Mesodermal cell (in vitro differentiated cells): ENCODE measurements at regions not wholly inside any gene's neighbourhood (a gene's known extent, or its start where the extent isn't known, plus 50 kb on each side); places are given as distances from the start of the nearest gene placed in this dataset.
"Not testable (repeated sequence)": the region's sequence is repeated elsewhere in the genome, so short reads cannot be mapped to it uniquely, and the experiment has no call there.

Experiments used
- H3K27ac ChIP-seq: 2 replicates; pipeline ENCODE4 v1.7.0; 2013; ENCODE audit warnings: mild to moderate bottlenecking, low read depth, low read length, moderate library complexity; ENCODE audit not compliant: severe bottlenecking
- H3K36me3 ChIP-seq: 2 replicates; pipeline ENCODE4 v1.7.1; 2013; ENCODE audit warnings: mild to moderate bottlenecking, low read length, moderate library complexity; ENCODE audit not compliant: control insufficient read depth, insufficient read depth
- H3K4me1 ChIP-seq: one replicate; pipeline ENCODE4 v1.7.1; 2013; ENCODE audit warnings: mild to moderate bottlenecking, low read length; ENCODE audit not compliant: insufficient read depth, control insufficient read depth, poor library complexity, severe bottlenecking
- H3K4me3 ChIP-seq: 2 replicates; pipeline ENCODE4 v1.7.0; 2013; ENCODE audit warnings: low read length, control low read depth, mild to moderate bottlenecking; ENCODE audit not compliant: insufficient read depth, poor library complexity, severe bottlenecking; ENCODE audit errors: extremely low read depth
- H3K9me3 ChIP-seq: 2 replicates; pipeline ENCODE4 v1.7.1; 2013; ENCODE audit warnings: mild to moderate bottlenecking, low read length, moderate library complexity; ENCODE audit not compliant: control insufficient read depth
- WGBS, 2 experiments: methylation state at CpG; one replicate each; pipeline ENCODE4 v1.1.5; 2013; ENCODE audit warnings: missing lambda C conversion rate in 2 of 2; ENCODE audit not compliant: insufficient coverage in 2 of 2; 5-methylcytosine and 5-hydroxymethylcytosine counted together

DNA sequence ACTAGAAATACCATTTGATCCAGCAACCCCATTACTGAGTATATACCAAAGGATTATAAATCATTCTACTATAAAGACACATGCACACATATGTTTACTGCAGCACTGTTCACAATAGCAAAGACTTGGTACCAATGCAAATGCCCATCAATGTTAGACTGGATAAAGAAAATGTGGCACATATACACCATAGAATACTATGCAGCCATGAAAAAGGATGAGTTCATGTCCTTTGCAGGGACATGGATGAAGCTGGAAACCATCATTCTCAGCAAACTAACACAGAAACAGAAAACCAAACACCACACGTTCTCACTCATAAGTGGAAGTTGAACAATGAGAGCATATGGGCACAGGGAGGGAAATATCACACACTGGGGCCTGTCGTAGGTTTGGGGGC, 106.0 kb downstream of the SPATA18 start:
- not testable (repeated sequence) for H3K9me3 ChIP-seq, H3K27ac ChIP-seq, H3K36me3 ChIP-seq, H3K4me3 ChIP-seq, H3K4me1 ChIP-seq
- WGBS, 2 experiments: 100% methylated on average over 1 of the region's 2 CpGs; no CpG with 5 or more reads in 1 of the 2 experiments

DNA sequence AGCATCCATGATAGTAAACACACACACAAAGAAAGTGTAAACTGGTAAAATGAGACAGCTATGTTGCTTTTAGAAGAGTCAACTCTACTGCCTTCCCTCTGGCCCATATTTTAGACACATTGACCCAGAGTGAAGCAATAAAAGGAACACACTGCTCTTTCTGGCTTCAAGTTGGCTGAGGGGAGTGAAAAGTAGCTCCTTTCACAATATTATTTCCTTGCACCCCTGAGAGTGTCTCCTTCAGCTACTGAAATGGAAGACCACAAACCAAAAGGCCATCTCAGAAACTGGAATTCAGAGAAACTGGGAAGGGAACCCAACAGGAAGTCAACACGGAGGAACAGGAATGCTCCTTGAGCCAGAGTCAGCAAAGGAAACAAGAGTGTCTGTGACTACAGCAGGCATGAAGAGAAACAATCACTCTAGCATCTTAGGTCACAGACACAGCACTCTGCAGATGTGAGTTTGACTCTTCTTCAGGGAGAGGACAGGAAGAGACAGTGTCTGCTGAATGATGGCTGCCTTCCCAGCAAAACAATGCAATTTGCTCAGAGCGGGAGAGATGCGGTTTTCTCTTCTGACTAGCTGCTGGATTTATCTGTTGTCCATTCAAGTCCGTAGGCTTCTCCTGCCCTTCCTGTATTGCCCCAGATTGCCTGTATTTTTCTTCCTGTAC, 106.7 kb downstream of the SPATA18 start:
- Histone ChIP-seq H3K9me3 (no peaks in the 10 kb centered on the region), H3K4me3 (no peak overlapping the region), H3K4me1 (no peaks in the 10 kb centered on the region), H3K27ac (no peak overlapping the region), H3K36me3 (no peaks in the 10 kb centered on the region)
- 65 to 75% methylated on average over 4 of the region's 4 CpGs for WGBS, 2 experiments

DNA sequence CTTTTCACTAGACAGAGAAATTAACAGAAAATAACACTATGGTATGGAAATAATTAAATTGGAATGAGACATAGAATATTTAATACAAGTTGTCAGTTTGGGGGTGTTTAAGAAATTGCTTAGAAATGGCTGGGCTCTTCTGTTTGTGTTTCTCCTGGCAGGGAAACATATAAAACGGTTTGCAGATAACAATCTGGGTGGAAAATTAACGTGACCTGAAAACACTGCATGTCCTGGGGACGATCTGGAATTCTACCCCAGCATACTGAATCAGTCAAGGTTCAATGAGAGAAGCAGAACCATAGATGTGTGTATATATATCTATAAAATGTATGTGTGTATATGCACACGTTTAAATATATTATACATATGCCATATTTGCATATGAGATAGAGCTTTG, 109.8 kb downstream of the SPATA18 start:
- Histone ChIP-seq H3K4me3 (no peak overlapping the region), H3K27ac (no peak overlapping the region), H3K9me3 (no peaks in the 10 kb centered on the region), H3K36me3 (no peaks in the 10 kb centered on the region), H3K4me1 (no peaks in the 10 kb centered on the region)
- WGBS, 2 experiments: 94% methylated on average over 2 of the region's 4 CpGs; no CpG with 5 or more reads in 1 of the 2 experiments

DNA sequence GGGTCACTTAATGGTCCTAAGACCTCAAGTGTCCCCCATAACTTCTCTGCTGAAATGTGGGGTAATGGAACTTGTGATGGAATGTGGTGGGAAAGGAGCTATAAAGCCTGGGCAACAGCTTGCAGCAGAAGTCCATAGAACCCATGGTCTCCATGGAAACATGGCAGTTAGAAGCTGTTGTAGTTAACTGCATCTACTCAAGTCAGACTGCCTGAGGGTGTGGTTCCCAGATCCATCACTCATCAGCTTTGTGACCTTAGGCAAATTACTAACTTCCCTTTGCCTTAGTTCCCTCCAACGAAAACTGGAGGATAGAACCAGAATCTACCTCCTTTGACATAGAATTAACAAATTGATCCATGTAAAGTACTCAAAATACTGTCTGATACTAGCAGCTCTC, 113.0 kb downstream of the SPATA18 start:
- H3K4me3 ChIP-seq: no peak overlapping the region
- H3K36me3 ChIP-seq: no peaks in the 10 kb centered on the region
- no CpG with 5 or more reads among the region's 1 CpG for WGBS, 2 experiments
- no peaks in the 10 kb centered on the region for H3K4me1 ChIP-seq
- no peaks in the 10 kb centered on the region for H3K9me3 ChIP-seq
- no peak overlapping the region for H3K27ac ChIP-seq

DNA sequence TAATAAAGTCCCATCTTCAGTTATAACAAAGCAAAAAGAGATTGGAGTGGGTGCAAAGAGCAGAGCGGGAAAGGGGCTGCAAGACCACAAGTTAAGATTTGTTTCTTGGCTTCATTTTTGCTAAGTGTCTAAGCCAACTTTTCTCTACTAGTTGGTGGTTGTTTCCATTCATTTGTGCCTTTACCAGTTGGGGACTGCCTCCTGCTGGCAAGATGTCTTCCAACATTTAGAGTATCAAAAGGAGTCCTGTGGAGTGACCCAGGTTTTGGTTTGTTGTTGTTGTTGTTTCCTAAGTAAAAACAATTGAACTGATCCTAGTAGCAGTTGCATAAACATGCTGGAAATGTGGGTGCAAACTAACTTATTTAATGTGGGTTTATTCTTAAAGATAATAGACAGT, 121.1 kb downstream of the SPATA18 start:
- 83% methylated on average over 1 of the region's 1 CpG; no CpG with 5 or more reads in 1 of the 2 experiments for WGBS, 2 experiments
- Histone ChIP-seq H3K27ac (no peak overlapping the region), H3K36me3 (no peaks in the 10 kb centered on the region), H3K9me3 (no peaks in the 10 kb centered on the region), H3K4me3 (no peak overlapping the region), H3K4me1 (no peaks in the 10 kb centered on the region)

DNA sequence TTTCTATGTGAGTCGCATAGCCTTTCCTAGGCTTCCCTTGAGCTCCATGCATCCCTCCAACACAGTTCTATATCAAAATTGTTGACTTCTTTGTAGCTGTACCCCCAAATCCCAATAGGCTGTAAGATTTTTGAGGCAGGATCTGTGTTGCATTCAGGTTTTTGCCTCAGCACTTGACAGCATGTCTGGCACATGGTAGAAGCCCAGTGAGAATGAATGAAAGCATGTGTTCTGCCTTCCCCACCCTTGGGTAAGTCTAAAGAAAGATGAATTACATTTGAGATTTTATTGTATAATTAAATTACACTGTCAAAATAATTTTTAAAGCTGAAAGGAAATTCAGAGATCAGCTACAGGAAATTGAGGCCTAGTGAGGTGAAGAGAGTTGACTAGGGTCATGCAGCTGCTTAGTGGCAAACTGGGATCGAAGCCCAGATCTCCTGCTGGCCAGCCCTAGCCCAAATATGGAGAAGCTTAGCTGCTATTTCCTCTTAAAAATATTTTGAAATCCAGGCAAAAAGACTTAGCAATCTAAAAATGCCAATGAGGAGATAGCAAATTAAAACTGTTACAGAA, 122.5 kb downstream of the SPATA18 start:
- 100% methylated on average over 2 of the region's 2 CpGs; no CpG with 5 or more reads in 1 of the 2 experiments for WGBS, 2 experiments
- no peak overlapping the region for H3K27ac ChIP-seq
- no peak overlapping the region for H3K4me3 ChIP-seq
- H3K36me3 ChIP-seq: no peaks in the 10 kb centered on the region
- no peaks in the 10 kb centered on the region for H3K4me1 ChIP-seq
- no peaks in the 10 kb centered on the region for H3K9me3 ChIP-seq

DNA sequence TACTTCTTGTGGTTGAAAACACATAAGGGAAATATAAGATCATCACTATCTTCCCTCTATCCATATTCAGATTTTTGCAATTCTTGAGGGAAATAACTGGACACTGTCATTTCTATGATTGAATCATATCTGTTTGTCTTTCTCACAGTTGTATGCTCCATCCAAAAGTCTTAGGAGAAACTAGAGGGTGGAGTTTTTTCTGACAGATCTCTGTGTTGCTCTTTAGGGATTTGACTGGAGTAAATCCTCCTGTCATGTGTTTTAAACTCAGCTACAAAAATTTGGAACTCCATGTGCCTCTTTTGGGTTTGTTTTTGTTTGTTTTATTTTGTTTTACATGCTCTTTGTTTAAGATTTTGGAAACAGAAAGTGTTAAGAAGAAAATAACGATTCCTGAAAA, 136.5 kb downstream of the SPATA18 start:
- Histone ChIP-seq H3K36me3 (no peaks in the 10 kb centered on the region), H3K9me3 (no peaks in the 10 kb centered on the region), H3K4me1 (no peaks in the 10 kb centered on the region), H3K4me3 (no peak overlapping the region), H3K27ac (no peak overlapping the region)
- no CpG with 5 or more reads among the region's 1 CpG for WGBS, 2 experiments

DNA sequence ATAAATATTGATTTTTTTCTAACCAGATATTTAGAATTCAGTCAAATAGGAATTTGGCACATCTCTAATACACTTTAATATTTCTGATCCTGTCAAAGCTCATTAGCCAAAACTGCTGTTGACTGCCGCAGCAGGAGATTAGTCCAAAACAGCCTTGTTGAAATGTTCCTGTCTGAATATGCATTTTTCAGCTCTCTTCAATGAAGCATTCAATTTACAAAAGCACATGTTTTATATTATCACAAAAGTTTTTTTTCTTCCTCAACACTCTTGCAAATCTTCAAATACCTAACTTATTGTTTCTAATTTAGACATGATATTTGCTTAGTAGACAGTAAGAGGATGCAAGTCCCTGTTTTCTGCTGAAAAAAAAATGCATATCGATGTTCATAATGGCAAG, 140.9 kb downstream of the SPATA18 start:
- 88 to 95% methylated on average over 2 of the region's 2 CpGs for WGBS, 2 experiments
- Histone ChIP-seq H3K27ac (no peak overlapping the region), H3K9me3 (no peaks in the 10 kb centered on the region), H3K4me3 (no peak overlapping the region), H3K4me1 (peaks cover 5% of the 10 kb centered on the region), H3K36me3 (no peaks in the 10 kb centered on the region)

DNA sequence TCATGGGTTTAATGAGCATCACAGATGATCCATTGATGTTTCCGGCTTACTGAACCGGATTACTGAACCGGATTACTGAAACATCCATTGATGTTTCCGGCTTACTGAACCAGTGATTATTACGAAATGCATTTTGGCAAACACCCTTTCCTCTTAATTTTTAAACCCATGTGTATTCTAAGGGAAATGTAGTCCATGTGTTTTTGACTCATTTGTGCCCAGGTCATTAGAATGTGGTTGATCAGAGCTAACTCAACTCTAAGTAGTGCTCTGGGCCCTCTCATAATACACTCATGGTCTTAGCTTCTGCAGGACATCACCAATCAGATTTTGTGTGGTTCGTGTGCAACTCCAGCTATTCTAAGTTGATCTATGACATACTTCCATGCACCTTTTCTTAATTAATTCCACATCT, 141.6 kb downstream of the SPATA18 start:
- Histone ChIP-seq H3K4me3 (no peak overlapping the region), H3K4me1 (peaks cover 5% of the 10 kb centered on the region), H3K27ac (no peak overlapping the region), H3K9me3 (no peaks in the 10 kb centered on the region), H3K36me3 (no peaks in the 10 kb centered on the region)
- WGBS, 2 experiments: 85 to 90% methylated on average over 3 to 5 of the region's 6 CpGs

DNA sequence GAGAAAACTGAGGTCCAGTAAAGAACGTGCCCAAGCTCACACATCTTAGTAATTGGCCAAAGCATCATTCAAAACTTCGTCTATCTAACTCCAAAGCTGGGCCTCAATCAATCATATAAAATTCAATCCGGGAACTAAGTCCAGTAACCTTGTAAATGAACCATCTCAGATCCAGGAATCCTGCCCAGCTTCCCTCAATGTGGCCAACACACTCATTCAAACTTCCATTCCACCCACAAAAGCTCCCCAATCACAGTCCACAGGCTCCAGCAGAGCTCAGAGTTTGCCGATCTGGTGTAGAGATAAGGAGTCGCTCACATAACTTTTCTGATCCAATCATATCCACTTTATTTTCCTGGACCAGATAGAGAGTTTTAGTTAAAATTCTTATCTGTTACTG, 144.8 kb downstream of the SPATA18 start:
- WGBS, 2 experiments: 76 to 91% methylated on average over 3 of the region's 5 CpGs
- Histone ChIP-seq H3K4me1 (peaks cover 5% of the 10 kb centered on the region), H3K4me3 (no peak overlapping the region), H3K27ac (no peak overlapping the region), H3K9me3 (no peaks in the 10 kb centered on the region), H3K36me3 (no peaks in the 10 kb centered on the region)

DNA sequence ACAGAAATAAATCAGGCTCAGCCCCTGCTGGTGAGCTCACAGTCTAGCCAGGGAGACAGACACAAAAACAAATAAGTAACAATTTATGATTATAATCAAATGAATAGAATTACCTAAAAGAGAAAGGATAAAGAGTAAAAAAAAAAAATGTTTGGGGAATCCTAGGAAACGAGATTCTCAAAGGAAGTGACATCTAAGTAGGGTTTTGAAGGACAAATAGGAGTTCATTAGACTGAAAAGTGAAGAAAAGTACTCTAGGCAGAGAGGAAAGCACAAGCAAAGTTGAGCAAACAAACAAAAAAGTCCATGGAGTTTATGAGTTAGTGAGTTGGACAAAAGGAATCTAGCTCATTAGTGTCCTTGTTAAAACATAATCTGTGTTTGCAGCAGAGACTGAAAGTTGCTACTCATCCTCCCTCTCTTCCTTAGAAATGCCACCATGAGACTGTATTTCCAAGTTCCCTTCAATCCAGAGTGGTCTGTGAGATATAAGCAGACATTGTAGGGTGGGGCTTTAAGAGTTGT, 145.6 kb downstream of the SPATA18 start:
- Histone ChIP-seq H3K9me3 (no peaks in the 10 kb centered on the region), H3K27ac (no peak overlapping the region), H3K4me3 (no peak overlapping the region), H3K4me1 (peaks cover 7% of the 10 kb centered on the region), H3K36me3 (no peaks in the 10 kb centered on the region)
- WGBS, 2 experiments: 75 to 100% methylated on average over 1 of the region's 1 CpG
